DOHH2 (cell line): ENCODE measurements at regions not wholly inside any gene's neighbourhood (a gene's known extent, or its start where the extent isn't known, plus 50 kb on each side); places are given as distances from the start of the nearest gene placed in this dataset.

Experiments used
- CTCF ChIP-seq: fragments of 200-600 bp; sonication (generic); IDR thresholded peaks from one replicate; pipeline ENCODE4 v1.5.1; 2014; ENCODE audit warnings: antibody characterized with exemption, mild to moderate bottlenecking, low read depth, low read length; ENCODE audit not compliant: poor library complexity, severe bottlenecking
- EZH2phosphoT487 ChIP-seq: fragments of 200-600 bp; sonication (generic); IDR thresholded peaks from 2 replicates; pipeline ENCODE4 v1.6.1; 2017; ENCODE audit warnings: borderline replicate concordance, mild to moderate bottlenecking, antibody characterized with exemption, low read length, moderate library complexity, mixed read lengths

- TF ChIP-seq CTCF (no peak), EZH2phosphoT487 (no peak)
These were observed 84.6 kb upstream of the DLX6 start for GRCh38 chr7:96920713-96921112.
